ENCODE measurements at regions not wholly inside any gene's neighbourhood (a gene's known extent, or its start where the extent isn't known, plus 50 kb on each side); places are given as distances from the start of the nearest gene placed in this dataset.

DNA sequence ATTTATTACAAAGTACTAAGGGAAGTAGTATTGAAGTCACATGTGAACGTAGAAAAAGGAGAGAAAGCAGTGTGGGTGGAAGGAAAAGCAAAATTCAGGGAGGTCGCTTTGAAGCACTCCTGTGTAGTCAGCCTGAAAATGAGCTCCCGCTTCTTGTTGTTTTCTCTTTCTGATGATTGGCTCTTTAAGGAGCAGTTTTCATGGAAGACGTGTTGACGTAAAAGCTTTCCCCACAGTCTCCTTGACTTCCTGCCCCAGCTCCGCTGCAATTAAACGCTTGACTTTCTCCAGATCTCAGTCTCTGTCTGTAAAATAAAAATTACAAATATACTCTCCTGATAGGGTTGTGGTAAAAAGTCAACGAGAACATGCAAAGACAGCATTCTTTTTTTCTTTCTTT is 661.5 kb upstream of the ZP4 start:
- TF ChIP-seq HNF4G (IDR thresholded peaks at IDR 0.05) = no peak
- TF ChIP-seq, protein P1, sequence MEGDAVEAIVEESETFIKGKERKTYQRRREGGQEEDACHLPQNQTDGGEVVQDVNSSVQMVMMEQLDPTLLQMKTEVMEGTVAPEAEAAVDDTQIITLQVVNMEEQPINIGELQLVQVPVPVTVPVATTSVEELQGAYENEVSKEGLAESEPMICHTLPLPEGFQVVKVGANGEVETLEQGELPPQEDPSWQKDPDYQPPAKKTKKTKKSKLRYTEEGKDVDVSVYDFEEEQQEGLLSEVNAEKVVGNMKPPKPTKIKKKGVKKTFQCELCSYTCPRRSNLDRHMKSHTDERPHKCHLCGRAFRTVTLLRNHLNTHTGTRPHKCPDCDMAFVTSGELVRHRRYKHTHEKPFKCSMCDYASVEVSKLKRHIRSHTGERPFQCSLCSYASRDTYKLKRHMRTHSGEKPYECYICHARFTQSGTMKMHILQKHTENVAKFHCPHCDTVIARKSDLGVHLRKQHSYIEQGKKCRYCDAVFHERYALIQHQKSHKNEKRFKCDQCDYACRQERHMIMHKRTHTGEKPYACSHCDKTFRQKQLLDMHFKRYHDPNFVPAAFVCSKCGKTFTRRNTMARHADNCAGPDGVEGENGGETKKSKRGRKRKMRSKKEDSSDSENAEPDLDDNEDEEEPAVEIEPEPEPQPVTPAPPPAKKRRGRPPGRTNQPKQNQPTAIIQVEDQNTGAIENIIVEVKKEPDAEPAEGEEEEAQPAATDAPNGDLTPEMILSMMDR (IDR thresholded peaks at IDR 0.05; ENCODE audit: low read depth, low read length, missing input control) = no peak
- TF ChIP-seq, protein P2, sequence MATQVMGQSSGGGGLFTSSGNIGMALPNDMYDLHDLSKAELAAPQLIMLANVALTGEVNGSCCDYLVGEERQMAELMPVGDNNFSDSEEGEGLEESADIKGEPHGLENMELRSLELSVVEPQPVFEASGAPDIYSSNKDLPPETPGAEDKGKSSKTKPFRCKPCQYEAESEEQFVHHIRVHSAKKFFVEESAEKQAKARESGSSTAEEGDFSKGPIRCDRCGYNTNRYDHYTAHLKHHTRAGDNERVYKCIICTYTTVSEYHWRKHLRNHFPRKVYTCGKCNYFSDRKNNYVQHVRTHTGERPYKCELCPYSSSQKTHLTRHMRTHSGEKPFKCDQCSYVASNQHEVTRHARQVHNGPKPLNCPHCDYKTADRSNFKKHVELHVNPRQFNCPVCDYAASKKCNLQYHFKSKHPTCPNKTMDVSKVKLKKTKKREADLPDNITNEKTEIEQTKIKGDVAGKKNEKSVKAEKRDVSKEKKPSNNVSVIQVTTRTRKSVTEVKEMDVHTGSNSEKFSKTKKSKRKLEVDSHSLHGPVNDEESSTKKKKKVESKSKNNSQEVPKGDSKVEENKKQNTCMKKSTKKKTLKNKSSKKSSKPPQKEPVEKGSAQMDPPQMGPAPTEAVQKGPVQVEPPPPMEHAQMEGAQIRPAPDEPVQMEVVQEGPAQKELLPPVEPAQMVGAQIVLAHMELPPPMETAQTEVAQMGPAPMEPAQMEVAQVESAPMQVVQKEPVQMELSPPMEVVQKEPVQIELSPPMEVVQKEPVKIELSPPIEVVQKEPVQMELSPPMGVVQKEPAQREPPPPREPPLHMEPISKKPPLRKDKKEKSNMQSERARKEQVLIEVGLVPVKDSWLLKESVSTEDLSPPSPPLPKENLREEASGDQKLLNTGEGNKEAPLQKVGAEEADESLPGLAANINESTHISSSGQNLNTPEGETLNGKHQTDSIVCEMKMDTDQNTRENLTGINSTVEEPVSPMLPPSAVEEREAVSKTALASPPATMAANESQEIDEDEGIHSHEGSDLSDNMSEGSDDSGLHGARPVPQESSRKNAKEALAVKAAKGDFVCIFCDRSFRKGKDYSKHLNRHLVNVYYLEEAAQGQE (IDR thresholded peaks at IDR 0.05) = no peak
- TF ChIP-seq YY1 (IDR thresholded peaks at IDR 0.05) = no peak
- no peak for TF ChIP-seq TAF1 (conservative IDR thresholded peaks at IDR 0.05)
- TF ChIP-seq GABPA (IDR thresholded peaks at IDR 0.05 in 1 of 2, conservative IDR thresholded peaks at IDR 0.05 in 1 of 2) = no peak
- no peak for TF ChIP-seq JUND (IDR thresholded peaks at IDR 0.05)
- TF ChIP-seq, protein P3, sequence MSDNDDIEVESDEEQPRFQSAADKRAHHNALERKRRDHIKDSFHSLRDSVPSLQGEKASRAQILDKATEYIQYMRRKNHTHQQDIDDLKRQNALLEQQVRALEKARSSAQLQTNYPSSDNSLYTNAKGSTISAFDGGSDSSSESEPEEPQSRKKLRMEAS (IDR thresholded peaks at IDR 0.05) = no peak
- TF ChIP-seq, protein P4, sequence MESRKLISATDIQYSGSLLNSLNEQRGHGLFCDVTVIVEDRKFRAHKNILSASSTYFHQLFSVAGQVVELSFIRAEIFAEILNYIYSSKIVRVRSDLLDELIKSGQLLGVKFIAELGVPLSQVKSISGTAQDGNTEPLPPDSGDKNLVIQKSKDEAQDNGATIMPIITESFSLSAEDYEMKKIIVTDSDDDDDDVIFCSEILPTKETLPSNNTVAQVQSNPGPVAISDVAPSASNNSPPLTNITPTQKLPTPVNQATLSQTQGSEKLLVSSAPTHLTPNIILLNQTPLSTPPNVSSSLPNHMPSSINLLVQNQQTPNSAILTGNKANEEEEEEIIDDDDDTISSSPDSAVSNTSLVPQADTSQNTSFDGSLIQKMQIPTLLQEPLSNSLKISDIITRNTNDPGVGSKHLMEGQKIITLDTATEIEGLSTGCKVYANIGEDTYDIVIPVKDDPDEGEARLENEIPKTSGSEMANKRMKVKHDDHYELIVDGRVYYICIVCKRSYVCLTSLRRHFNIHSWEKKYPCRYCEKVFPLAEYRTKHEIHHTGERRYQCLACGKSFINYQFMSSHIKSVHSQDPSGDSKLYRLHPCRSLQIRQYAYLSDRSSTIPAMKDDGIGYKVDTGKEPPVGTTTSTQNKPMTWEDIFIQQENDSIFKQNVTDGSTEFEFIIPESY (IDR thresholded peaks at IDR 0.05) = no peak
- no peak for TF ChIP-seq RAD21 (IDR thresholded peaks at IDR 0.05)
